Muscle layer of duodenum (tissue), 2 donors: ENCODE measurements at regions not wholly inside any gene's neighbourhood (a gene's known extent, or its start where the extent isn't known, plus 50 kb on each side); places are given as distances from the start of the nearest gene placed in this dataset.

Experiments
- H3K27ac ChIP-seq: one replicate; pipeline ENCODE4 v1.7.0; 2013; ENCODE audit warnings: mild to moderate bottlenecking, low read length
- H3K27me3 ChIP-seq: one replicate; pipeline ENCODE4 v1.7.0; 2013; ENCODE audit warnings: low read depth, mild to moderate bottlenecking, control low read depth, low read length
- H3K36me3 ChIP-seq, 2 donors: one replicate each; pipeline ENCODE4 v1.7.0; 2013; ENCODE audit warnings: low read length in 2 of 2, control low read depth in 1 of 2, mild to moderate bottlenecking in 1 of 2; ENCODE audit not compliant: insufficient read depth in 2 of 2, control insufficient read depth in 1 of 2
- H3K4me1 ChIP-seq, 2 donors: one replicate each; pipeline ENCODE4 v1.7.0; 2013; ENCODE audit warnings: low read length in 2 of 2, mild to moderate bottlenecking in 2 of 2, control low read depth in 1 of 2, moderate library complexity in 1 of 2; ENCODE audit not compliant: insufficient read depth in 2 of 2, control insufficient read depth in 1 of 2
- H3K4me3 ChIP-seq, 2 donors: one replicate each; pipeline ENCODE4 v1.7.0; 2013; ENCODE audit warnings: low read length in 2 of 2, low read depth in 1 of 2, mild to moderate bottlenecking in 1 of 2
- H3K9me3 ChIP-seq, 2 donors: one replicate each; pipeline ENCODE4 v1.7.0; 2013; ENCODE audit warnings: low read length in 2 of 2, control low read depth in 1 of 2, mild to moderate bottlenecking in 1 of 2; ENCODE audit not compliant: control insufficient read depth in 1 of 2
- donor health status: healthy.

GRCh38 chrX:40821780-40822179, 86.4 kb upstream of the MED14 start:
- Histone ChIP-seq H3K27ac (no peak overlapping the region), H3K4me3 (no peak overlapping the region), H3K27me3 (no peaks in the 10 kb centered on the region), H3K9me3 (peaks cover 0 to 2% of the 10 kb centered on the region in 2 donors), H3K4me1 (no peaks in the 10 kb centered on the region), H3K36me3 (no peaks in the 10 kb centered on the region)

GRCh38 chrX:40827331-40827730, 92.0 kb upstream of the MED14 start:
- H3K27ac ChIP-seq, result no peak overlapping the region
- no peak overlapping the region for H3K4me3 ChIP-seq
- H3K4me1 ChIP-seq, result no peaks in the 10 kb centered on the region
- no peaks in the 10 kb centered on the region for H3K36me3 ChIP-seq
- no peaks in the 10 kb centered on the region for H3K27me3 ChIP-seq
- peaks cover 0 to 2% of the 10 kb centered on the region in 2 donors for H3K9me3 ChIP-seq

DNA sequence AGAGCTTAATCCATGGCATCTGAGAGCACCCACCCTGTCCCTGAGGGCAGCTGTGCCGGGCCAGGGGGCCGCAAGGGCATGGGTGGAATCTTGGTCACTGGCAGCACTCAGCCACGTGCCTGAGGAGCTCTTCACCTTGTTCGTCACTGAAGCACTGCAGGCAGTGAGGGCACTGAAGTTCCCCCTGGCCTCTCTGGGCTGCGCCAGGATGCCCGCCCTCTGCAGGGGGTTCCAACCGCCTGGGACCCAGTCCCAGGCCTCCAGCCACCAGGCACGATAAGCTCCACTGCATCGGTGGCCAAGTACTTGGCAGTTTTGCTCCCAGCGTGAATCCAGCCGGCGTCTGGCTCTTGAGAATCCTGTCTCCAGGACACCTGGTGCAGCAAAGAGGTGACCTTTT, 96.4 kb upstream of the MED14 start:
- no peak overlapping the region for H3K27ac ChIP-seq
- no peak overlapping the region for H3K4me3 ChIP-seq
- H3K36me3 ChIP-seq, result no peaks in the 10 kb centered on the region
- no peaks in the 10 kb centered on the region for H3K27me3 ChIP-seq
- no peaks in the 10 kb centered on the region for H3K9me3 ChIP-seq
- H3K4me1 ChIP-seq, result no peaks in the 10 kb centered on the region

DNA sequence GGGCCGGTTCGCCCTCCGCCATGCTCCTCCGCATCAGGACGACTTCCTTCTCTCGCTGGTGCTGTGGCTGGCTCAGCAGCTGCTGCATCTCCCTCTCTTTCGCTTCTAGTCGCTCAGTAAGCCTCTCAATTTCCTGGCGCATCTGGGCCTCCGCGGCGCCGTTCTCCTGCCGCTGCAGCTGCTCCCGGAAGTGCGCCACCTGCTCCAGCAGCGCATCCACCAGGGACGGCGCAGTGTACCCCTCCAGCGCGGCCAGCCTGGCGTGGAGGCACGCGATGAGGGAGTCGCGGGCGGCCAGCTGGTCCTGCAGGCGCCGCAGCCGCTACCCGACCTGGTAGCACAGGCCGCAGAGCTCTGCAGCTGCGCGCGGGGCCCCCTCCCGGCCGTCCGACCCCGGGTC, 97.4 kb upstream of the MED14 start:
- no peak overlapping the region for H3K27ac ChIP-seq
- H3K27me3 ChIP-seq, result no peaks in the 10 kb centered on the region
- no peaks in the 10 kb centered on the region for H3K36me3 ChIP-seq
- no peaks in the 10 kb centered on the region for H3K9me3 ChIP-seq
- H3K4me1 ChIP-seq, result no peaks in the 10 kb centered on the region
- no peak overlapping the region for H3K4me3 ChIP-seq

DNA sequence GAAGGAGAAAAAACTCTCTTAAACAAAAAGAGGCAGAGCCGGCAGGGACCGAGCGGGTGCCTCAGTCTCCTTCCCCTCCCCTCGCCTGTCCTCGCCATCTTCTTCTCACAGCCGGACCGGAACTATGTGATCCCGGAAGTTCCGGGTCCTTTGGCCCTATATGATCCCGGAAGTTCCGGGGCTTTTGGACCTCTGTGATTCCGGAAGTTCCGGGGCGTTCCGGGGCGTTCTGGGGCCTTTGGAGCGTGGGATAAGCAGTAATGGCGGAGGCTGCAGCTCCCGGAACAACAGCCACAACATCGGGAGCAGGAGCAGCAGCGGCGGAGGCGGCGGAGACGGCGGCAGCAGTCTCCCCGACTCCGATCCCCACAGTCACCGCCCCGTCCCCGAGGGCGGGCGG, 98.9 kb upstream of the MED14 start:
- Histone ChIP-seq H3K9me3 (no peaks in the 10 kb centered on the region), H3K27me3 (no peaks in the 10 kb centered on the region), H3K4me1 (no peaks in the 10 kb centered on the region), H3K36me3 (no peaks in the 10 kb centered on the region), H3K27ac (no peak overlapping the region), H3K4me3 (no peak overlapping the region)

DNA sequence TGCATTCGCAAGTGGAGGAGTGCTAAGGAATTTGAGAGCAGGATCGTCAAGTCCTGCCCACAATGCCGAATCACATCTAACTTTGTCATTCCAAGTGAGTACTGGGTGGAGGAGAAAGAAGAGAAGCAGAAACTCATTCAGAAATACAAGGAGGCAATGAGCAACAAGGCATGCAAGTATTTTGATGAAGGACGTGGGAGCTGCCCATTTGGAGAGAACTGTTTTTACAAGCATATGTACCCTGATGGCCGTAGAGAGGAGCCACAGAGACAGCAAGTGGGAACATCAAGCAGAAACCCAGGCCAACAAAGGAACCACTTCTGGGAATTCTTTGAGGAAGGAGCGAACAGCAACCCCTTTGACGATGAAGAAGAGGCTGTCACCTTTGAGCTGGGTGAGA, 100.2 kb upstream of the MED14 start:
- H3K36me3 ChIP-seq, result no peaks in the 10 kb centered on the region
- H3K9me3 ChIP-seq, result no peaks in the 10 kb centered on the region
- H3K4me3 ChIP-seq, result no peak overlapping the region
- no peak overlapping the region for H3K27ac ChIP-seq
- H3K27me3 ChIP-seq, result no peaks in the 10 kb centered on the region
- no peaks in the 10 kb centered on the region for H3K4me1 ChIP-seq

DNA sequence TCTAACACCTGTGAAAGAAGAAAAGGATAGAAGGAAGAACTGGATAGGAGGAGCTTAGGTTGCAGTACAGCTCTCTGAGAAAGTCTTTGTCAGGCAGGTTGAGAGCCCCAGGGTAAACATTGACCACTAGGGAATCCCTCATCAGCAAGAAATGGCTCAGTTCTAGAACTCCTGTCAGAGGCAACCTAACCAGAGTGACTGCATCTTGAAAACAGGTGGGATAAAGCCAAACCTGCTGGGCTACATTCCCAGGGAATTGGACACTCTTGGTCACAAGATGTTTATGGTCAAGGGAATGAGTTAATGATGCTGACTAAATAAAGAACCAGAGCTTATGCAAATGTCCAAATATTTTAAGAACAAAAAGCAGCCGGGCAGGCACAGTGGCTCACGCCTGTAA, 108.3 kb upstream of the MED14 start:
- peaks cover 0 to 8% of the 10 kb centered on the region in 2 donors for H3K4me1 ChIP-seq
- H3K4me3 ChIP-seq, result no peak overlapping the region
- H3K27ac ChIP-seq, result no peak overlapping the region
- H3K9me3 ChIP-seq, result peaks cover 0 to 9% of the 10 kb centered on the region in 2 donors
- no peaks in the 10 kb centered on the region for H3K27me3 ChIP-seq
- no peaks in the 10 kb centered on the region for H3K36me3 ChIP-seq

GRCh38 chrX:40844471-40844870, 109.1 kb upstream of the MED14 start:
- Histone ChIP-seq H3K4me1 (peaks cover 0 to 8% of the 10 kb centered on the region in 2 donors), H3K27me3 (no peaks in the 10 kb centered on the region), H3K27ac (no peak overlapping the region), H3K4me3 (no peak overlapping the region), H3K36me3 (no peaks in the 10 kb centered on the region), H3K9me3 (peaks cover 0 to 9% of the 10 kb centered on the region in 2 donors)

GRCh38 chrX:40845331-40845911, 110.1 kb upstream of the MED14 start:
- Histone ChIP-seq H3K4me1 (peaks cover 0 to 8% of the 10 kb centered on the region in 2 donors), H3K4me3 (no peak overlapping the region), H3K27ac (no peak overlapping the region), H3K36me3 (no peaks in the 10 kb centered on the region), H3K9me3 (peaks cover 0 to 9% of the 10 kb centered on the region in 2 donors), H3K27me3 (no peaks in the 10 kb centered on the region)

GRCh38 chrX:40849906-40850823, 114.8 kb upstream of the MED14 start:
- Histone ChIP-seq H3K36me3 (no peaks in the 10 kb centered on the region), H3K27me3 (no peaks in the 10 kb centered on the region), H3K9me3 (no peaks in the 10 kb centered on the region), H3K4me1 (peaks cover 0 to 5% of the 10 kb centered on the region in 2 donors), H3K27ac (no peak overlapping the region), H3K4me3 (no peak overlapping the region)

DNA sequence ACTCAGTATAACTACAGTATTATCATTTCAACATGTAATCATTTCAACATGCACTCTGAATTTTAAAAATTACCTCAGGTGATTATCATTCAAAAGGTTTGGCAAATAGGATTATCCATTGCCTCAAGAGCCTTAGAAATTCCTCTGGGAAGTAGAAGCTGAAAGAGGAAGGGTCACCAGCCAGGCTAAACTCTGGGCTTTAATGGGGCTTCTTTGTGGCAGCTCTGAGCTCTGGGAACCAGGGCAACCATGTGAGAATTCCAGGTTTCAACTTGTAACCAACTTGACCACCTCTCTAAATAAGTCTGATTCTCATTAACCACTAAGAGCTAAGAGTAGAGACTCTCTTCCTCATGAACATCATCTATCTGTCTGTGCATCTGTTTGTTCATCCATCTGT, 117.2 kb upstream of the MED14 start:
- Histone ChIP-seq H3K4me3 (no peak overlapping the region), H3K36me3 (no peaks in the 10 kb centered on the region), H3K27me3 (no peaks in the 10 kb centered on the region), H3K9me3 (no peaks in the 10 kb centered on the region), H3K27ac (no peak overlapping the region), H3K4me1 (no peaks in the 10 kb centered on the region)
